NB4 (cell line): ENCODE measurements at regions not wholly inside any gene's neighbourhood (a gene's known extent, or its start where the extent isn't known, plus 50 kb on each side); places are given as distances from the start of the nearest gene placed in this dataset.

ENCODE experiments used
- CTCF ChIP-seq: IDR thresholded peaks from one replicate; pipeline ENCODE4 v1.5.1; 2012; ENCODE audit warnings: low read depth, low read length
- MAX ChIP-seq: IDR thresholded peaks from 2 replicates; pipeline ENCODE4 v1.6.1; 2011; ENCODE audit warnings: low read depth, low read length
- MYC ChIP-seq: IDR thresholded peaks from 2 replicates; pipeline ENCODE4 v1.6.1; 2011; ENCODE audit warnings: low read depth, low read length
- POLR2A ChIP-seq: IDR thresholded peaks from 2 replicates; pipeline ENCODE4 v1.6.1; 2011; ENCODE audit warnings: mild to moderate bottlenecking; ENCODE audit not compliant: insufficient read length; ENCODE audit errors: extremely low read depth

GRCh38 chr1:238648296-238648695 lies 738.1 kb upstream of the CHRM3 start:
- TF ChIP-seq POLR2A = no peak
- TF ChIP-seq MYC = no peak
- TF ChIP-seq CTCF = no peak
- no peak for TF ChIP-seq MAX
